CD14-positive monocyte (primary cell): ENCODE measurements at regions not wholly inside any gene's neighbourhood (a gene's known extent, or its start where the extent isn't known, plus 50 kb on each side); places are given as distances from the start of the nearest gene placed in this dataset.

Experiments used
- DNase-seq, 3 donors: peaks; one replicate each; pipeline ENCODE4 v3.0.0-alpha.2; 2011 to 2022
- H2AFZ ChIP-seq: 2 replicates; pipeline ENCODE4 v1.6.0; 2012; ENCODE audit warnings: mild to moderate bottlenecking, low read depth, low read length, inconsistent platforms; ENCODE audit not compliant: insufficient read depth, poor library complexity, severe bottlenecking
- H3K27ac ChIP-seq, 2 donors: 1 replicate in 1 of 2; 2 replicates in 1 of 2; pipeline ENCODE4 v1.5.1; 2012 to 2013; ENCODE audit warnings: low read length in 2 of 2, control low read depth in 1 of 2, inconsistent platforms in 1 of 2, low read depth in 1 of 2, mild to moderate bottlenecking in 1 of 2
- H3K27me3 ChIP-seq, 2 donors: one replicate each; pipeline versions ENCODE4 v1.6.0 to v1.6.1; 2011 to 2013; ENCODE audit warnings: low read length in 2 of 2; ENCODE audit not compliant: control insufficient read depth in 2 of 2, insufficient read depth in 2 of 2
- H3K36me3 ChIP-seq, 2 donors: replicated peaks in 1 of 2; 1 replicate in 1 of 2; 2 replicates in 1 of 2; pipeline versions ENCODE4 v1.5.1 to v1.6.1; 2012 to 2013; ENCODE audit warnings: low read length in 2 of 2, control low read depth in 1 of 2, inconsistent platforms in 1 of 2, mild to moderate bottlenecking in 1 of 2; ENCODE audit not compliant: insufficient read depth in 2 of 2, control insufficient read depth in 1 of 2
- H3K4me1 ChIP-seq, 2 donors: 1 replicate in 1 of 2; 2 replicates in 1 of 2; pipeline versions ENCODE4 v1.5.1 to v1.6.1; 2012 to 2013; ENCODE audit warnings: low read length in 2 of 2, control low read depth in 1 of 2, inconsistent platforms in 1 of 2, mild to moderate bottlenecking in 1 of 2, moderate library complexity in 1 of 2; ENCODE audit not compliant: insufficient read depth in 2 of 2, control insufficient read depth in 1 of 2
- H3K4me2 ChIP-seq: replicated peaks from 2 replicates; pipeline ENCODE3; 2012; ENCODE audit warnings: low read length, moderate library complexity, mild to moderate bottlenecking; ENCODE audit not compliant: poor library complexity, severe bottlenecking; ENCODE audit errors: extremely low read depth
- H3K4me3 ChIP-seq, 3 experiments: fragments of 200-600 bp in 1 of 3; sonication (generic) in 1 of 3; replicated peaks in 1 of 3; 1 replicate in 2 of 3; 2 replicates in 1 of 3; pipeline ENCODE4 v1.5.1; 2011 to 2013; ENCODE audit warnings: low read length in 3 of 3, mild to moderate bottlenecking in 3 of 3, control low read depth in 2 of 3, low read depth in 2 of 3, inconsistent platforms in 1 of 3, moderate library complexity in 1 of 3
- H3K79me2 ChIP-seq: 2 replicates; pipeline ENCODE4 v1.6.0; 2012; ENCODE audit warnings: mild to moderate bottlenecking, control low read depth, inconsistent platforms, low read length, moderate library complexity; ENCODE audit not compliant: insufficient read depth
- H3K9ac ChIP-seq: 2 replicates; pipeline ENCODE4 v1.6.0; 2017; ENCODE audit warnings: low read length, mild to moderate bottlenecking; ENCODE audit not compliant: insufficient read depth, poor library complexity, severe bottlenecking
- H3K9me3 ChIP-seq, 2 donors: replicated peaks in 1 of 2; 1 replicate in 1 of 2; 2 replicates in 1 of 2; pipeline versions ENCODE4 v1.5.1 to v1.6.1; 2012 to 2013; ENCODE audit warnings: low read length in 2 of 2, control low read depth in 1 of 2; ENCODE audit not compliant: control insufficient read depth in 1 of 2, insufficient read depth in 1 of 2
- H4K20me1 ChIP-seq: 2 replicates; pipeline ENCODE4 v1.6.0; 2012; ENCODE audit warnings: mild to moderate bottlenecking, low read length, control low read depth, moderate library complexity; ENCODE audit not compliant: insufficient read depth
- H3K27ac Mint-ChIP-seq, 7 donors: one replicate each; pipeline ENCODE4 v1.8.0; 2020; ENCODE audit warnings: mild to moderate bottlenecking in 7 of 7, mixed read lengths in 7 of 7, moderate library complexity in 6 of 7, inconsistent platforms in 2 of 7
- H3K27me3 Mint-ChIP-seq, 3 donors: one replicate each; pipeline ENCODE4 v1.8.0; 2021 to 2022; ENCODE audit warnings: low read depth in 3 of 3, mild to moderate bottlenecking in 3 of 3, mixed read lengths in 3 of 3, moderate library complexity in 3 of 3, inconsistent platforms in 1 of 3
- H3K36me3 Mint-ChIP-seq, 2 donors: one replicate each; pipeline ENCODE4 v1.8.0; 2020; ENCODE audit warnings: mixed read lengths in 2 of 2, inconsistent platforms in 1 of 2, mild to moderate bottlenecking in 1 of 2
- H3K4me1 Mint-ChIP-seq: one replicate; pipeline ENCODE4 v1.8.0; 2020; ENCODE audit warnings: mild to moderate bottlenecking, mixed read lengths
- H3K4me3 Mint-ChIP-seq, 2 donors: one replicate each; pipeline ENCODE4 v1.8.0; 2020; ENCODE audit warnings: mild to moderate bottlenecking in 2 of 2, mixed read lengths in 2 of 2, moderate library complexity in 1 of 2
- H3K9me3 Mint-ChIP-seq, 7 donors: one replicate each; pipeline ENCODE4 v1.8.0; 2020 to 2022; ENCODE audit warnings: mixed read lengths in 7 of 7, mild to moderate bottlenecking in 6 of 7, moderate library complexity in 6 of 7, inconsistent platforms in 2 of 7
- WGBS: methylation state at CpG from one replicate; pipeline ENCODE4 v1.1.5; 2013; ENCODE audit warnings: missing lambda C conversion rate; ENCODE audit not compliant: insufficient coverage; 5-methylcytosine and 5-hydroxymethylcytosine counted together
- intact Hi-C, 2 donors: fragments of 100-400 bp; cut with micrococcal nuclease; formaldehyde crosslinking; loops; one replicate each; pipeline versions ENCODE4 v1.15.0 to v1.15.1; 2023
- TF ChIP-seq, protein P1 (sequence below): fragments of 200-600 bp; IDR thresholded peaks from one replicate; pipeline ENCODE4 v1.8.0; 2022; ENCODE audit warnings: antibody characterized with exemption, mild to moderate bottlenecking

DNA sequence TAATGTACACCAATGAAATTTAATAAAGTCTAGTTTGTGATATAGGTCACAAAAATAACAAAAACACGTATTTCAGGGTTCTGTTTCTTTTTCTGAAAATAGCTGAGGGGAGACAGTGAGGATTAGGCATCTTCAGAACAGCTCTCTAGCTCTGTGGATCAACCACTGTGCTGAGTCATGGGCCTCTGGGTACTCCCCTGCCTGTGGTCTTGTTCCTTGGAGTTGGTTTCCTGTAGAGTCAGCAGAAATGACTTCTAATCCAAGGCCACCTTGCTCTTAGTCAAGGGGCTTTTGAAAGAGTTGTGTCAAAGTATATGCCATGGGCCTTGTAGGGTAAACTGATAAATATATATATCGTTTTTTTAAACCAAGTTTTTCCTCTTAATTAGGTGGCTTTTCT, 141.8 kb upstream of the ZRANB2 start:
- no peaks in the 10 kb centered on the region for H3K9me3 ChIP-seq
- no peaks in the 10 kb centered on the region for H3K27me3 ChIP-seq
- no peaks in the 10 kb centered on the region for H4K20me1 ChIP-seq
- no peaks in the 10 kb centered on the region for H3K4me1 ChIP-seq
- no peaks in the 10 kb centered on the region for H3K36me3 ChIP-seq
- H2AFZ ChIP-seq, result no peak overlapping the region
- no peaks in the 10 kb centered on the region for H3K79me2 ChIP-seq
- no peak overlapping the region for H3K4me2 ChIP-seq
- Mint-ChIP-seq H3K4me1 (no peaks in the 10 kb centered on the region), H3K36me3 (no peaks in the 10 kb centered on the region), H3K27ac (no peak overlapping the region), H3K27me3 (no peaks in the 10 kb centered on the region), H3K4me3 (no peak overlapping the region), H3K9me3 (peaks cover 0 to 8% (median 0%) of the 10 kb centered on the region in 7 donors)
- intact Hi-C loops, result no loop called here
- no peak for DNase-seq
- WGBS, result no CpG with 5 or more reads among the region's 2 CpGs
- H3K9ac ChIP-seq, result no peak overlapping the region
- H3K27ac ChIP-seq, result no peak overlapping the region
- TF ChIP-seq, protein P1, sequence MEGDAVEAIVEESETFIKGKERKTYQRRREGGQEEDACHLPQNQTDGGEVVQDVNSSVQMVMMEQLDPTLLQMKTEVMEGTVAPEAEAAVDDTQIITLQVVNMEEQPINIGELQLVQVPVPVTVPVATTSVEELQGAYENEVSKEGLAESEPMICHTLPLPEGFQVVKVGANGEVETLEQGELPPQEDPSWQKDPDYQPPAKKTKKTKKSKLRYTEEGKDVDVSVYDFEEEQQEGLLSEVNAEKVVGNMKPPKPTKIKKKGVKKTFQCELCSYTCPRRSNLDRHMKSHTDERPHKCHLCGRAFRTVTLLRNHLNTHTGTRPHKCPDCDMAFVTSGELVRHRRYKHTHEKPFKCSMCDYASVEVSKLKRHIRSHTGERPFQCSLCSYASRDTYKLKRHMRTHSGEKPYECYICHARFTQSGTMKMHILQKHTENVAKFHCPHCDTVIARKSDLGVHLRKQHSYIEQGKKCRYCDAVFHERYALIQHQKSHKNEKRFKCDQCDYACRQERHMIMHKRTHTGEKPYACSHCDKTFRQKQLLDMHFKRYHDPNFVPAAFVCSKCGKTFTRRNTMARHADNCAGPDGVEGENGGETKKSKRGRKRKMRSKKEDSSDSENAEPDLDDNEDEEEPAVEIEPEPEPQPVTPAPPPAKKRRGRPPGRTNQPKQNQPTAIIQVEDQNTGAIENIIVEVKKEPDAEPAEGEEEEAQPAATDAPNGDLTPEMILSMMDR, result no peak
- H3K4me3 ChIP-seq, result no peak overlapping the region

DNA sequence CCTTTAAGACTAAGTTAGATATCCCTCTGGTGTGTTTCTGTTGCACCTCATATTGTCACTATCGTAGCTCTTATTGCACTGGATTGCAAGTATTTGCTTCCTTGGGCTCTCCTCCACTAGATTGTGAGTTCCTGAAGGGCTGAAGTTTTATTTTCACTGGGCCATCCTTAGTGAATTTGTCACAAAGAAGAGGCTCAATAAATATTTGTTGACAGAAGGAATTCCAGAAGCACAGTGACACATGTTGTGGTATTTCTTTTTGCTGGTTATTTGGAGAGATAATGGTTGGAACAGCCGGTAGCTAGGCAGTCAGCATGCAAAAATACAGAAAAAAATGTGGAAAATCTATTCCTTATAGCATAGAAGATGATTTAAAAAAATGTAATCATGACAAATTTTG, 129.9 kb upstream of the ZRANB2 start:
- H3K27ac ChIP-seq, result no peak overlapping the region
- no peaks in the 10 kb centered on the region for H4K20me1 ChIP-seq
- Mint-ChIP-seq H3K9me3 (peaks cover 0 to 5% (median 2%) of the 10 kb centered on the region in 7 donors), H3K27ac (no peak overlapping the region), H3K27me3 (no peaks in the 10 kb centered on the region), H3K36me3 (no peaks in the 10 kb centered on the region), H3K4me3 (no peak overlapping the region), H3K4me1 (no peaks in the 10 kb centered on the region)
- H3K4me3 ChIP-seq, result no peak overlapping the region
- no peaks in the 10 kb centered on the region for H3K9me3 ChIP-seq
- no peaks in the 10 kb centered on the region for H3K27me3 ChIP-seq
- no peaks in the 10 kb centered on the region for H3K4me1 ChIP-seq
- no peaks in the 10 kb centered on the region for H3K36me3 ChIP-seq
- DNase-seq, result no peak
- TF ChIP-seq, protein P1, result no peak
- no peaks in the 10 kb centered on the region for H3K79me2 ChIP-seq
- intact Hi-C loops, result no loop called here
- WGBS, result no CpG with 5 or more reads among the region's 2 CpGs
- H3K4me2 ChIP-seq, result no peak overlapping the region
- H3K9ac ChIP-seq, result no peak overlapping the region
- no peak overlapping the region for H2AFZ ChIP-seq
